Left cardiac atrium (tissue), 4 donors: ENCODE measurements at regions not wholly inside any gene's neighbourhood (a gene's known extent, or its start where the extent isn't known, plus 50 kb on each side); places are given as distances from the start of the nearest gene placed in this dataset.

Source experiments
- ATAC-seq, 2 donors: fragments of 200-7000 bp; cut with Tn5 transposase; one replicate each; pipeline ENCODE4 v1.9.1; 2020; ENCODE audit warnings: mild to moderate bottlenecking in 2 of 2, moderate library complexity in 2 of 2
- DNase-seq: peaks from one replicate; pipeline ENCODE4 v3.0.0-alpha.2; 2020
- intact Hi-C, 2 donors: fragments of 100-400 bp; cut with DNase I; formaldehyde crosslinking; loops; one replicate each; pipeline versions ENCODE4 v1.14.1 to v1.15.1; 2022 to 2023
- donor health status: DM: no; HTN: yes; CAD: no.
- donor health status: DM: no; HTN: yes; CAD: no; lungs with severe emphysema.
- donor health status: DM: yes; HTN: yes; CAD: no.
- donor health status: Dilated cardiomyopathy.

DNA sequence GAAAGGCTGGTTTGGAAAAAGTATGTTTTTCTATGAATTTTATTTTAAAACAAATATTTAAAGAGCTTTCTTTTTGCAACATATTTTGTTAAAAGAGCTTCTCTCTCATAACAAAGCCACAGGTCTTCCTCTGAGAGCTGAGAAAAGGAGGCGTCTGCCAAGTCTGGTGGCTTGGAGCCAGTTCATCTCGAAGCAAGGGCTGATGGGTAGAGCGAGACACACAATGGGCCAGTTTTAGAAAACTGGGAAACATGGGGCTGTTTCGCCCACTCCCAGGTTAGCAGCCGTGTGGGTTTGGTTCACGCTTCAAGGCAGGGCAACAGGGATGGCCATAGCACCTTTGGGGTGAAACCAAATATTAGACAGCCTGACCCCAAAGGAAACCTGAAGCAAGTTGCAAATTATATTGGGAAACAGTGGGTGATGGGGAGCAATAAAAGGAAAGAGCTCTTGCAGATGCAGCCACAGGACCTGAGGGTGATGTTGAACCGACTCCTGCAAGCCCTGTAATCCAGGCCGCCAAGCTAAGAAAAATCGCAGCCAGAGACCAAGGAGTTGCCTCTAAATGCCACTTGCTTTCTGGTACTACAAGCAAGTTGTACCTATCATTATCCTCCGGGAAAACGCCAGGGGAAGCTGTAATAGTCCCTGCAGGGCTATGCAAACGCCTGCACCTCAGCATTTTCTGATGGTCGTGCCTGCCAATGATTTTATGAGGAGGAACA lies 88.4 kb upstream of the GALNT15 start:
- DNase-seq (peak; percentile 74), ATAC-seq (peak; percentile 70 to 89)
- intact Hi-C loops, result no loop called here

DNA sequence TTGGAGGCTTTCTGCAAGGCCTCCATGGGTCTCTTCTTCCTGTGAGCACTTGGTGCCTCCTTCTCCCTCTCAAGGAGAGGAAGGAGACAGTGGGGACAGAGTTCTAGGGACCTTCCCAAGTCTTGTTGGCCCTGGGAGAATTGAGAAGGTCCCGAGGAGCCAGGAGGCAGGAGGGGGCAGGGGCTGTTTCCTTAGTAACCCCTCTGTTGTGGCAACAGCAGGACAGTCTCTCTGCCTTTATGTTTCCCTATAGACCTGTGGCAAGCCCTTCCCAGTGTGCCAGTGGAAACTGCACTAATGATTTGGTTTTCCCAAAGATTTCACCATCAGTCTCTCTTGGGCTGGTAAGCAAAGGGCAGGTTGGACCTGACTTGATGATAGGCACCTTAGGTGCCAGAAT lies 87.8 kb upstream of the GALNT15 start:
- intact Hi-C loops, result no loop called here
- ATAC-seq (no peak), DNase-seq (no peak)

DNA sequence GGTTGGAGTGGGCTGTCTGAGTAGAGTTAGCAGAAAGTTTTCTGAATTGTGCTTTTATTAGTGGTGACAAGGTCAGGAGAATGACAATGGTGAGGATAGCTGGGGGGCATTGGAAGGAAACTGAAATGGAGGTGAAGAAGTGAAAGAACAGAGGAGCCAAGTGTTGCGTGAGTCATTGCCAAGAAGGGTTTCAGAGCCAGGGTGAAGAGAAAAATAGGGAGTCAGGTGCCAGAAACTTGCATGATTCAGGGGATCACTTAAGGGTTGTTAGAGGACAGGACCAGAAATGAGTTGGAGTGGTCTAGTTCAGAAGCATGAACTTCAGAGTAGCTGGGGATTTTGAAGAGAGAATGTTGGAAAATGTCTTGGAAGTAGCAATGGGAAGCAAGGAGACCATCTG lies 86.0 kb upstream of the GALNT15 start:
- ATAC-seq, result no peak
- intact Hi-C loops, result no loop called here
- DNase-seq, result no peak

DNA sequence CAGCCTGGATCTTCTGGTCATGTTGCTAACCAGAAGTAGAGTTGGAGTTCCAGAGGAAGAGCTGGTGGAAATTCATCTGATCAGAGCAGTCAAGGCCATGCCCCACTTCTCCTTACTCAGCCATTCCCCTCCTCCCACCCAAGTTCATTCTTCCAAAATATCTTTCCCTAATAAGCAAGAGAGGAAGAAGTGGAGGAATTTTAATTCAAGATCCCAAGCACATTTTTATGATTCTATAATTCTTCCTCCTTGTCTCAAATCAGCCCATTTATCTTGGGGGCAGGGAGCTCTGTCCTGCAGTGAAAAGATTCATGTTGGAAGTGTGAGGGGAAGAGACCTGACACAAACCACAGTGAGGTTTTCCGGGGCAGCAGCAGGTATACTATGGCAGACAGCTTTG lies 85.0 kb upstream of the GALNT15 start:
- intact Hi-C loops, result no loop called here
- ATAC-seq, result no peak

DNA sequence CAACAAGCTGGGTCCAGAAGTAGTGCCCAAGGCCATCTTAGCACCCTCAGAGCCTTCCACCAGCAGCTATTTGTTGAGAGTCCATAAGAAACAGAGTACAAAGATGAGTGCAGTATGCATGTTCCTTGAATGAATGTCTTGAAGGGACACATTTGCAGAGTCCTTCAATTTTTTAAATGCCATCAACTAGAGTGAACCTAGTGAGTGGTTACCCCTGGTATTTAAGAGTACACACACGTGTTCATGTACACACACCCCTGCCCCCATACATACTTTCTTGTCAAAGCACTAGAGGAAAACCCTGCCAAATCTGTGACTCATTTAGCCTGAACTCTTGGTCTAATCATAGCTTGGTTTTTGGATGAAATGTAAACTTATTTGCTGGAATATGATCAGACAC lies 84.5 kb upstream of the GALNT15 start:
- no peak for DNase-seq
- intact Hi-C loops, result no loop called here
- ATAC-seq, result peak in 1 of 2 donors; percentile 79

More for the DNA sequence above, 85.0 kb upstream of the GALNT15 start:
- no peak for DNase-seq

DNA sequence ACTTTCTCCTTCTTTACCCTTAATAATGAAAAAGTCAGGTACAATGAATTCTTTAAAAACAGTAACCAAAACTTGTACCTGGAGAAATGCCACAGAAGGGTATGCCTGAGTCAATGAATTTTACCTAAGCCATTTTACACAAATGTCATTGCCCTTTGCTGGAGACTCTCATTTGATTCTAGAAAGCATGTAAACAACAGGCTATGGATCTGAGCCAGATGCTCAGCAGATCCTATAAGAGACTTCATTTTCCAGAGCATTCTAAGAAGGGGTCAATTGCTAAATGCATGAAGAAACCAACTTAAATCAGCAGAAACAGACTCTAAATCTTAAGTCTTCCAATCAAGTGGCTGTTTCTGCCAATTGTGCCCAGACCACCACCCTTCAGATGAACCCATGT lies 83.8 kb upstream of the GALNT15 start:
- DNase-seq, result no peak
- intact Hi-C loops, result no loop called here
- no peak for ATAC-seq

DNA sequence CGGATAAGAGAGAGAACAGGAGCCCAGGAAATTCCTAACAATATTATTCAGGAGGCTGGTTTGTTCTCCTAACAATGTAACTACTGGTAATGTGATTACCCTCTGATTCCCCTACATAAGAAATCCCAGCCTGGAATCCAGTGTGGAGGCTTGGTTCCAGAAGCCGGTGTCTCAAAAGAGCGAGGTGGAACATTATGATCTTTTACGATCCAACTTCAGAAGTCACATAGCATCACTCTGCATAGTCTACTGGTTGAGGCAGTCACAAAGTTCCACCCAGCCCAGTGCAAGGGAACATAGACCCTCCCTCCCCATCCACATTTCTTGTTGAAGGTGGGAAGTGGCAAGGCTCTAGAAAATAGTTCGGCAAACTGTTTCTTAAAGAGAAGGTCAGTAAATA lies 81.6 kb upstream of the GALNT15 start:
- intact Hi-C loops, result no loop called here
- no peak for DNase-seq
- no peak for ATAC-seq

DNA sequence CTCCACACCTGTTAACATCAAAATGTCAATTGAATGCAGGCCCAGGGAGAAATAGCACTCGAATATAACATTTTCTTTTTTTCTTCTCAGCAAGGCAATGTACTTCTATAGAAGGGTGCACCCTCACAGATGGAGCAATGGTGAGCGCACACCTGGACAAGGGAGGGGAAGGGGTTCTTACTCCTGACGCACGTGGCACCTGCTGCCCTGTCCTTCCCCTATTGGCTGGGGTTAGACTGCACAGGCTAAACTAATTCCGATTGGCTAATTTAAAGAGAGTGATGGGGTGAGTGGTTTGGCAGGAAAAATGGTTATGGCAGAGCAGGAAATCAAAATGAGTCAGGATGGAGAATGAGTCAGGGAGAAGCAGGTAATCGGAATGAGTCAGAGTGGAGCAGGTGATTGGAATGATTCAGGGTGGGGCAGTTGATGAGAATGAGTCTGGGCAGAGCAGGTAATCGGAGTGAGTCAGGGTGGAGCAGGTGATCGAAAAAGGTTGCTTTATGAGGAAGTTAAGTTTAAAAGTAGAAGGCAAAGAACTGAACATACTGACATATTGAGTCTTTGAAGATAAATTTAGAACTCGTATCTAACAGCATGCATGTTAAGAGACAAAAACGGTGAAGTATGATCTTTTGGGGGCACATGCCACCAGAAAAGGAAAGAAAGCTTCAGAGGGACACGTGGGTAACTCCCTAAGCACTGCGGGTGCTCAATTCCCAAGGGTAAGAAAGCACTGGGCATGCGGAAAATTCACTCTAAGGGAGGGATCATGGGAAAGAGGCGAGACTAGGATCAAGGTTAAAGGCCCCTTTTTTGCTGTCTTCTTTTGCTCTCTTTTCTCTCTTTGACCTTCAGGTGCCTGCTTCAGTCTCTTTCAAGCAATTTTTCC lies 72.9 kb upstream of the GALNT15 start:
- intact Hi-C loops, result no loop called here
- DNase-seq, result no peak
- ATAC-seq, result peak in 1 of 2 donors; percentile 52

DNA sequence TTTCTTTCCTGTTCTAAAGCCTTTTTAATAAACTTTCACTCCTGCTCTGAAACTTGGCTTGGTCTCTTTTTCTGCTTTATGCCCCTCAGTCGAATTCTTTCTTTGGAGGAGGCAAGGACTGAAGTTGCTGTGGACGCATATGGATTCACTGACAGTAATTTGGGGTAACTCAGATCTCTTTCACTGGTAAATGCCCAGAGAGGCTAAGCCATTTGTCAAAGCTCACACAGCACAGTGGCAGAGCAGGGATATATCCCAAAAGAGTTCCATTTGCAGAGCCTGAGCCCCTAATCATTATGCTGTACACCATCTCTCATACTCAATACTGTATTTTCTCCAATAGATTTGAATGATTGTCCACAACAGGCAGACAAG lies 72.3 kb upstream of the GALNT15 start:
- ATAC-seq (no peak), DNase-seq (no peak)
- intact Hi-C loops, result no loop called here

DNA sequence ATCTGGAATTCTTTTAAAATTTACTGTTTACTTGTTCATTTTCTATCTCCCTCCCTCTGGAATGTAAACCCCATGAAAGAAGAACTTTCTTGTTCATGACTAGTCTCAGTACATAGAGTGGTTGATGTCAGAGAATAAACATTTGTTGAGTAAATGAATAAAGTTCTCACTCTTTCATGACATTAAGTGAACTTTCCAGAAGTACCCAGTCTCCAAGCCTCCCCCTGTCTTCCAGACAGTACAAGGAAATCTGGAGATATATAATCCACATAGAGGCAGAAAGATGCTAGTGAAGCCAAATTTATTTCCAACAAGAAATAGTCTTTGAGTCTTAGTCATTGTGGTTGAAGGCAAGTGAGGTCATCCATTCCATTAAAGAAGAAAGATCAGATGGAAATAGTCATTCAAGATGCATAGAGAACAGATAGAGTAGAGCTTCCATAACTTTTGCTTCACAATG lies 71.5 kb upstream of the GALNT15 start:
- ATAC-seq (peak; percentile 46 to 79), DNase-seq (no peak)
- intact Hi-C loops, result no loop called here

DNA sequence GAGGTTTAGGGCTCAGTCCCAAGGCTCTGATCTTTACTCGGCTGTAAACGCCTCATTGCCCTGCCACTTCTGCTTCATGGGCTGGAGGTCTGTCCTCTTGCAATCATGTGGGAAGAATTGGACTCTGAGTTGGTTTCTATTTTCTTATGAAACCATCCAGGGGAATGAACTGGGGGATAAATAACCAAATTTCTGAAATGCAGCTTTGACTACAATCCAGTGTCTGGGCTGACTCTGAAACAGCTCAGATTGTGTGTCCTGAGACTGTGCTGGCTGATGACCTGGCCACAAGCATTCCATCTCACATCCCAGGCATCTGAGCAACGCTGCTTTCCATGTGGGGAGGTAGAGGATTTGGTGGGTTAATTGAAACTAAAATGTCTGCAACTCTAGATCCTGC lies 71.0 kb upstream of the GALNT15 start:
- intact Hi-C loops, result no loop called here
- ATAC-seq (peak; percentile 66 to 78), DNase-seq (no peak)

DNA sequence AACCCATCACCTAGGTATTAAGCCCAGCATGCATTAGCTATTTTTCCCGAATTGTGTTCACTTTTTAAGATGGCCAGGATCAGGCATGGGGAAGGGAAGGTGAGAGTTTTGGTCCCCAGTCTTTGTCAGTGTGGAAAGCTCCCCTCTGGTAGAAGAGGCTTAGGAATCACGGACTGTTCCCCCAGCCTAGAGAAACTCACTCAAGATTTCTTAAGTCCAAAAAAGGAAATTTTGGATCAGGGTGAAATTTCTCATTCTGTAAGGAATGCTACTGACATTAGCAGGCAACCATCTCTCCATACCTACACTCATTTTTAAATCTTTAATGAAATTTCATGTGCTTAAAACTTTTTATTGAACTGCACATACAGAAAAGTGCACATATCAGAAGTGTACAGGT lies 70.3 kb upstream of the GALNT15 start:
- DNase-seq (no peak), ATAC-seq (no peak)
- intact Hi-C loops, result no loop called here

DNA sequence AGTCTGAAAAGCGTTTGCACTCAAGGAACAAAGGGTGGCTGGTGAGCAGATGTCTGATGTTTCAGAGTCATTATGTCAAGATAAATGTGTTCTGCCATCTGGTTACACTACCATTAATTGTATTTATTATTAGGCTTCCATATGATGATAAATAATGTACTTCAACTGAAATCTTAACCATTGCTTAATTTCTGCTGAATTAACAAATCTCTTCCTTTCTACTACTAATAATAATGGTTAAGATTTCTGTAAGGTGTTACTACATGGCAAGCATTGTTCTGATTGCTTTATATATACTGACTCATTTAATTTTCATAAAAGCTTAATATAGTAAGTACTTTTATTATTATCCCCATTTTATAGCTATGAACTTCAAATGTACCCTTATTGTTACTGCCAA lies 68.4 kb upstream of the GALNT15 start:
- intact Hi-C loops, result no loop called here
- ATAC-seq, result no peak
- no peak for DNase-seq

DNA sequence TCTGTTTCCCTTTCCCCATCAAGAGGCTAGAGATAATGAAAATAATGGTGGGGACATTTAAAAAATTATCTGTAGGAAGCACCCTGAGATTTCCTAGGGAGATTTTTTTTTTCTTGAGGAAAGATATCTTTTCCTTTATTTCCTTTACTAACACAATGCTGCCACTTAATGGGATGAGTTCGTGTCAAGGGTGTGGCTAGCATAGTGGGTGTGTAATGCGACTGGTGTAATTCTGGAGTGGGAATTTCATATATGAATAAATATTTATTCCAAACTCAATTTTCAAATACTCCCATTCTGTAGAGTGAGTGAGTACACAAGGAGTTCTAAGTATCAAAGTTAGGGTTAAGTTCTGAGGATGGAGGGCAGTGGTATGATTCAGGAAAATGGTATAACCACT lies 66.1 kb upstream of the GALNT15 start:
- intact Hi-C loops, result no loop called here
- no peak for ATAC-seq
- no peak for DNase-seq

DNA sequence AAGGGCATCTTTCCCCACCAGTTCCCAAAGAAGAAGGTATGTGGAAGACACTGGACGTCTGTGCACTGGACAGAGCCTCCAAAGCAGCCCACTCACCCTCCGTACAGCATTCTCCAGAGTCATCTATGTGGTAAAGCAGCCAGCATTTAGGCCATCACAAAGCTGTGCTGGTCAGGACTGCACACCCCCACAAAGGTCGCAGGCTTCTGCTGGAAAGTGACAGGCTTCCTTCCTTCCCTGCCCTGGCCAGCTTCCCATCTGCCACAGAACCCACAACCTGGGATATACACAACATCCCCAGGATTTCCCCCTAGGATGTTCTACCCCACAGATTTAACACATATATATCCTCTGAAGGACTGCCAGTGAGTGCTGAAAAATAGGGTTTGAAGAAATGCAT lies 64.6 kb upstream of the GALNT15 start:
- ATAC-seq, result no peak
- intact Hi-C loops, result no loop called here
- DNase-seq, result no peak

DNA sequence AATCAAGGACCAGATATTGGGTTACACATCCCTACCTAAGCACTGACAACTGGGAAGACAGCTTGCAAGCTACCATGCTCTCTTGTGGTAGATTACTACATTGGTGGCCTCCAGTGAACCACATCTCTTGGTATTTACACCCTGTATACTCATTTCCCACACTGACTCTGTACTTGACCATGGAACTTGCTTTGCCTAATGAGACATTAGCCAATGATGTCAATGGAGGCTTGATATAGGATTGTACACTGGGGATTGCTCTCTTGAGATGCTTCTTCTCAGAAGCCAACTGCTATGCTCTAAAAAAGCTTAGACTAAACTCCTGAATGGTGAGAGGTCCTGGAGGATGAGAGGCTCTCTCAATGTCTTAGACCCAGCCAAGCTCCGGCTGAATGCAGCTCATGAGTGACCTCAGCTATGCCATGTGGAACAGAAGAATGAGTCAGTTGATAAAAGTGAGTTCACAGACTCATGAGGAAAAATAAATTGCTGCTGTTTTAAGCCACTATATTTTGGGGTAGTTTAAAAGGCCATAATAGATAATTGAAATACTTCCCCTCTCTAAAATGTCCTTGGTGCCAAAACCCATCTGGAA lies 61.5 kb upstream of the GALNT15 start:
- intact Hi-C loops, result no loop called here
- peak in 1 of 2 donors; percentile 80 for ATAC-seq

DNA sequence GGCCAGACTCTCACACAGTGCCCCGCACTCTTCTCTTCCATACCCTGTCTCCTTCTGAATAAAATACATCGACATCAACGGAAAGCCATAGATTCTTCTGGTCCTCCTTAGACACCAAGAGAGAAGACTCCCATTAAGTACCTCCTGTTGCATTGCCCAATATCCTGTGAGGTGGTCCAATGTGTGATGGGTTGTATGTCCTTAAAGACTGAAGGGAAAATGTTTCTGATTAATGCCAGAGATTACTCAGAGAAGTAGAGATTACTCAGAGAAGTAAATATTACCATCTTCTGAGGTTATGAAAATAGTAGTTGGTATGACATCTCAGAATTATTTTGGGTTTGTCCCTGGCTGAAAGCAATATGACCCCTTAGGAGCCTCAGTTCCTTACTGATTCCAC lies 60.8 kb upstream of the GALNT15 start:
- DNase-seq (no peak), ATAC-seq (peak in 1 of 2 donors; percentile 14)
- intact Hi-C loops, result no loop called here

More for the DNA sequence above, 61.5 kb upstream of the GALNT15 start:
- DNase-seq, result no peak

DNA sequence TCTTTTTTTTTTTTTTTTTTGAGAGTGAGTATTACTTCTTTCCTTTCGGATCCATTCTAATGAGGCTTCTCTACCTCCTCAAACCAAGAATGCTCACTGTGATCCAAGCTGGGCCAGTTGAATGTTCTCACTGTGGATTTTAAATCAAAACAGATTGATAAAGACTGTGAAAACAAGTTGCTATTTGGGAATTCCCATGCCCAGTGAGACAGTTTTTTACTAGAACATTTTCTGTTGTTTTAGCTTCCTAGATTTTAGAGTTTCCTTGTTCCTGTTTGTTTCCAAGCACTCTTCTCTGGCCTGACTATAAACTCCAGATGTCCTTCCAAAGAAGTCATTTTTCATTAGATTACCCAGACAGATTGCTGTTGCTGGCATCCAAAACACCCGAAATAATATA lies 60.1 kb upstream of the GALNT15 start:
- no peak for DNase-seq
- intact Hi-C loops, result no loop called here
- ATAC-seq, result peak in 1 of 2 donors; percentile 22

DNA sequence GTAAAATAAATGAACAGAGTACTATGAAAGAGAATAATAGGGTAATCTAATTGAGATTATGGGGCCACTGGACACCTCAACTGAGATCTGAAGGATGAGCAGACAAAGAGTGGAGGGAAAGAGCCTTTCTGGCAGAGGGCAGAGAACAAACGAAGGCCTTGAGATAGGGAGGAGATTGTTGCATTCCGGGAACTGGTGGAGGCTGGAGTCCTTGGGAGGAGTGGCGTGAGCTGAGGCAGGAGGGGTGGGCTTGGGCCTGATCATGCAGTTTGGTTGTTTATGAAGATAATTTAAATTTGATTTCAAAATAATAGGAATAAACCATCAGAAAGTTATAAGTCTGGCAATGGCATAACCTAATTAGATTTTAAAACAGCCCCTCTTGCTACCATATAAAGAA lies 59.5 kb upstream of the GALNT15 start:
- DNase-seq (no peak), ATAC-seq (no peak)
- intact Hi-C loops, result no loop called here

DNA sequence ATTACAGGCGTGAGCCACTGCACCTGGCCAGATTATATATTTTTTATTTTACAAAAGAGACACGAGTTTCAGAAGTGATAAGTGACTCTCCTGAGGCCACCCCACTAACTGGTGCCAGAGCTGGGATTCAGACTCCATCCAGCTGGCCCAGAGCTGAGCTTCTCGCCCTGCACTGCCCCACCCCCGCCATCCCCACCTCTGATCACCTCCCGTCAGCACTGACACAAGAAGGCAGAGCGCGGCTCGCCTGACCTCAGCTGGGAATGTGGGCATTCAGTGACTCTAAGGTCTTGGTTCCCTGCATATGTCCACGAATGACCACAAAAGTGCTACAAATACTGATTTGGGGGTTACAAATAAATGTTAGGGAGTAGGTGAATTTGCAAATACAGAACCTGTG lies 56.1 kb upstream of the GALNT15 start:
- DNase-seq (no peak), ATAC-seq (no peak)
- intact Hi-C loops, result no loop called here
